Dendritic cell treated with granulocyte-macrophage colony-stimulating factor and Interleukin-4, amounts not matched to agents 40 ng/mL and 50 ng/mL, for 4 days (primary cell): ENCODE measurements at regions not wholly inside any gene's neighbourhood (a gene's known extent, or its start where the extent isn't known, plus 50 kb on each side); places are given as distances from the start of the nearest gene placed in this dataset.

ENCODE experiments used
- H3K27ac Mint-ChIP-seq: one replicate; pipeline ENCODE4 v1.8.0; 2022; ENCODE audit warnings: mild to moderate bottlenecking, mixed read lengths
- H3K27me3 Mint-ChIP-seq: one replicate; pipeline ENCODE4 v1.8.0; 2022; ENCODE audit warnings: mild to moderate bottlenecking, mixed read lengths
- H3K36me3 Mint-ChIP-seq: one replicate; pipeline ENCODE4 v1.8.0; 2022; ENCODE audit warnings: low read depth, mixed read lengths
- H3K4me1 Mint-ChIP-seq: one replicate; pipeline ENCODE4 v1.8.0; 2022; ENCODE audit warnings: low read depth, mixed read lengths
- H3K4me3 Mint-ChIP-seq: one replicate; pipeline ENCODE4 v1.8.0; 2022; ENCODE audit warnings: mild to moderate bottlenecking, moderate library complexity, mixed read lengths
- H3K9me3 Mint-ChIP-seq: one replicate; pipeline ENCODE4 v1.8.0; 2022; ENCODE audit warnings: mixed read lengths
- intact Hi-C: fragments of 100-400 bp; cut with micrococcal nuclease; formaldehyde crosslinking; loops from one replicate; pipeline ENCODE4 v1.15.0; 2022

- H3K4me3 Mint-ChIP-seq: no peak overlapping the region
- intact Hi-C loops: no loop called here
- H3K27ac Mint-ChIP-seq: no peak overlapping the region
- peaks cover 48% of the 10 kb centered on the region for H3K27me3 Mint-ChIP-seq
- no peaks in the 10 kb centered on the region for H3K36me3 Mint-ChIP-seq
- H3K4me1 Mint-ChIP-seq: no peaks in the 10 kb centered on the region
- H3K9me3 Mint-ChIP-seq: no peaks in the 10 kb centered on the region
Measured at GRCh38 chr4:3660928-3661515, 105.2 kb upstream of the ADRA2C start.

DNA sequence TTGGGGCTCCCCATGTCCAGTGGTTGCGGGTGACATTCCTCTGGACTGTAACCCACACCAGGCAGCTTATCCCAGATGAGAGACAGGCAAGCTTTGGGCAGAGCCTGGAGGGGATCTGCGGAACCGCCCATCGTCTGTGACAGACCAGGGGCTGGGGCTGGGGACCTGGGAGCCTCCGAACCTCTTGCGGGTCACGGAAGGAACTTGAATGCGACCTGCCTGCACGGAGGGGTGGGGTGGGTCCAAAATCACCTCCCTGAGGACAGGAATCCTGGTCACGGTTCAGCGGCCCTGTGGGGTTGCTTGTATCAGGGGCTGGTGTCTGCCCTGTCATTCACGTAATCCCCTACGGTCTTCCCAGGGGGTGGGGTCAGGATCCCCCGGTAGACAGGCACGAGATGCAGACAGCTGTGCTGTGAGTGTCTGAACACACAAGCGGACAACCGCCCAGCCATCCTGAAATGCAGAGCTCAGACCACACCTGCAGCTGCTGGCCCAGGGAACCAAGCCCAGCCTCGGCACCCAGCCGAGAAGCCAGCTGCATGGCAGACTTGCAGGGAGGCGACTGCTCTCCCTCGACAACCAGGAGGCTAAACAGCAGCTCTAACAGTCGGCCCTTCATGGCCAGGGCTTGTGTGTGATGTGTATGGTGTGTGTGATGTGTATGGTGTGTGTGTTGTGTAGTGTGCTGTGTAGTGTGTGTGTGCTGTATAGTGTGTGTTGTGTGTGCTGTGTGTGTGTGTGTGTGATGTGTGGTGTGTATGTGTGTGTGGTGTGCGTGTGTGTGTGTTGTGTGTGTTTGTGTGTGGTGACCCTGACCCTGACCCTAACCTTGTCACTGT is 105.9 kb upstream of the ADRA2C start:
- Mint-ChIP-seq H3K27me3 (peaks cover 48% of the 10 kb centered on the region), H3K4me1 (no peaks in the 10 kb centered on the region), H3K4me3 (no peak overlapping the region), H3K27ac (no peak overlapping the region), H3K9me3 (no peaks in the 10 kb centered on the region), H3K36me3 (no peaks in the 10 kb centered on the region)
- intact Hi-C loops: no loop called here

GRCh38 chr4:3659131-3659530 is 107.1 kb upstream of the ADRA2C start:
- no peaks in the 10 kb centered on the region for H3K9me3 Mint-ChIP-seq
- intact Hi-C loops: no loop called here
- H3K27ac Mint-ChIP-seq: no peak overlapping the region
- H3K36me3 Mint-ChIP-seq: no peaks in the 10 kb centered on the region
- H3K4me3 Mint-ChIP-seq: no peak overlapping the region
- peaks cover 51% of the 10 kb centered on the region for H3K27me3 Mint-ChIP-seq
- no peaks in the 10 kb centered on the region for H3K4me1 Mint-ChIP-seq

GRCh38 chr4:3658530-3658913 is 107.7 kb upstream of the ADRA2C start:
- intact Hi-C loops: no loop called here
- H3K4me1 Mint-ChIP-seq: no peaks in the 10 kb centered on the region
- no peak overlapping the region for H3K27ac Mint-ChIP-seq
- H3K36me3 Mint-ChIP-seq: no peaks in the 10 kb centered on the region
- no peaks in the 10 kb centered on the region for H3K9me3 Mint-ChIP-seq
- peaks cover 53% of the 10 kb centered on the region for H3K27me3 Mint-ChIP-seq
- H3K4me3 Mint-ChIP-seq: no peak overlapping the region

GRCh38 chr4:3657902-3658529 is 108.2 kb upstream of the ADRA2C start:
- intact Hi-C loops: no loop called here
- no peak overlapping the region for H3K4me3 Mint-ChIP-seq
- H3K27ac Mint-ChIP-seq: no peak overlapping the region
- no peaks in the 10 kb centered on the region for H3K36me3 Mint-ChIP-seq
- no peaks in the 10 kb centered on the region for H3K4me1 Mint-ChIP-seq
- peaks cover 53% of the 10 kb centered on the region for H3K27me3 Mint-ChIP-seq
- H3K9me3 Mint-ChIP-seq: no peaks in the 10 kb centered on the region

GRCh38 chr4:3656416-3657356 is 109.5 kb upstream of the ADRA2C start:
- Mint-ChIP-seq H3K4me3 (no peak overlapping the region), H3K9me3 (no peaks in the 10 kb centered on the region), H3K27ac (no peak overlapping the region), H3K27me3 (peaks cover 52% of the 10 kb centered on the region), H3K4me1 (no peaks in the 10 kb centered on the region), H3K36me3 (no peaks in the 10 kb centered on the region)
- intact Hi-C loops: no loop called here

GRCh38 chr4:3655963-3656362 is 110.2 kb upstream of the ADRA2C start:
- peaks cover 50% of the 10 kb centered on the region for H3K27me3 Mint-ChIP-seq
- no peak overlapping the region for H3K4me3 Mint-ChIP-seq
- H3K36me3 Mint-ChIP-seq: no peaks in the 10 kb centered on the region
- H3K27ac Mint-ChIP-seq: no peak overlapping the region
- H3K4me1 Mint-ChIP-seq: no peaks in the 10 kb centered on the region
- H3K9me3 Mint-ChIP-seq: no peaks in the 10 kb centered on the region
- intact Hi-C loops: no loop called here

- no peak overlapping the region for H3K4me3 Mint-ChIP-seq
- no peak overlapping the region for H3K27ac Mint-ChIP-seq
- no peaks in the 10 kb centered on the region for H3K4me1 Mint-ChIP-seq
- H3K36me3 Mint-ChIP-seq: no peaks in the 10 kb centered on the region
- H3K27me3 Mint-ChIP-seq: peaks cover 46% of the 10 kb centered on the region
- intact Hi-C loops: no loop called here
- H3K9me3 Mint-ChIP-seq: no peaks in the 10 kb centered on the region
Measured at GRCh38 chr4:3655485-3655884, 110.7 kb upstream of the ADRA2C start.

DNA sequence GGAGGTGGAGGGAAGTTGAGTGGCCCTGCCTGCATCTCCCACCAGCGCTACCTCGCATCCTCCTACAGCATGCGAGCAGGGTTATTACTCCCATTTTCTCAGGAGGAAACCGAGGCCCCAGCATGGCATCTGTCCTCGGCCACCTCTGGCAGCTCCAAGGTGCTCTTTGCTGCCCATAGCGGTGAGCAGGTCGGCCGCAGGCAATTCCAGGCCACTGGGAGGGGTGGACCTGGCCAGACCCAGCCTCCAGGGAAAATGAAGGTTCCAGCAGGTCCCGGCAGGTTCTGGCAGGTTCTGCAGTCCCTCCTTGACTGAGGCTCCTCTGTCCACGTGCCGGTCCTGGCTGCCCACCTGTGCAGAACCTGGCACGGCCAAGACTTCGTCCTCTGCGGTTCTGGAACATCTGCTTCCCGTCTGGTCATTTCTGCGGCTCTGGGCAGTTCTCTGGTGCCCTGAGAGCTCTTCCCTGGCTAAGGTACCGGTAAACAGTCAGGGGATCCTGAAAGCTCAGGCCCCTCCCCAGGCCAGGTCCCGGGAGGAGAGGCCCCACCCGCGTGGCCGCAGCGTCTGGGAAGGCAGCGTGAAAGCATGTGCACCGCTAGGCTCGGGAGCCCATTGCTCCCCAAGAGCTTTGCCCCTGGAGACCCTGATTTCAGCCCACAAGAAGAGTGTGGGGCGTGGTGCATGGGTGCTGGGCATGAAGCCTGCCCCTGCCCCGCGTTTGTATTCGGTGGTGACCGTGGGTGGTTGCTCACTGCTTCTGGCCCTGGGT is 112.0 kb upstream of the ADRA2C start:
- intact Hi-C loops: no loop called here
- Mint-ChIP-seq H3K27ac (no peak overlapping the region), H3K4me3 (no peak overlapping the region), H3K9me3 (no peaks in the 10 kb centered on the region), H3K27me3 (peaks cover 42% of the 10 kb centered on the region), H3K4me1 (no peaks in the 10 kb centered on the region), H3K36me3 (no peaks in the 10 kb centered on the region)

- no peaks in the 10 kb centered on the region for H3K4me1 Mint-ChIP-seq
- H3K9me3 Mint-ChIP-seq: no peaks in the 10 kb centered on the region
- intact Hi-C loops: no loop called here
- peaks cover 36% of the 10 kb centered on the region for H3K27me3 Mint-ChIP-seq
- no peaks in the 10 kb centered on the region for H3K36me3 Mint-ChIP-seq
- H3K27ac Mint-ChIP-seq: no peak overlapping the region
- H3K4me3 Mint-ChIP-seq: no peak overlapping the region
Measured at GRCh38 chr4:3652586-3652985, 113.6 kb upstream of the ADRA2C start.

DNA sequence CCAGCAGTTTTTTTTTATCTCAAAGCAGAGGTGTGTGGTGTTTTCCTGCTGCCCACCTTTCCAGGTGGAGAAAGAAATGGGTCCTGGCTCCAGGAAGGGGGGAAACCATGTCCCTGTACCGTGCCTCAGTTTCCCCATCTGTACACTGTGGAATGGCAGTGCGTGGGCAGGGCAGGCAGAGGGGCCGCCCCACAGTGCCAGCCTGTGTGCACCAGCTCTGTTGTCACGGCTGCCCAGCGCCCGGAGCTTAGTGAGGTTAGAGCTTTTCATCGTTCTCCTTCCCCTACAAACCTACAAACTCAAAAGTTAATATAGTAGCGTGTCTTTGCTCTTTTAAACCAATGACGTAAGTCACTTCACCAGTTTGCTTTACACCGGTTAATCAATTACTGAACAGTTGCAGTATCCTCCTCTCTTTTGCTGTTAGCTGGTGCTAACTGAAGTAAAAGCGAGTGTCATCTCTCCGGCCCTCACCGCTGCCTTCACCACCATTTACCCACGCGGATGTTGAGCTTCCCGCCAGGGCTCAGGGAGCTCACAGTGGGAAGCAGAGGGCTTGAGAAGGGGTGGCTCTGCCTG is 114.8 kb upstream of the ADRA2C start:
- Mint-ChIP-seq H3K36me3 (no peaks in the 10 kb centered on the region), H3K27me3 (peaks cover 33% of the 10 kb centered on the region), H3K9me3 (no peaks in the 10 kb centered on the region), H3K27ac (no peak overlapping the region), H3K4me1 (no peaks in the 10 kb centered on the region), H3K4me3 (no peak overlapping the region)
- intact Hi-C loops: no loop called here

GRCh38 chr4:3649491-3649890 is 116.7 kb upstream of the ADRA2C start:
- no peaks in the 10 kb centered on the region for H3K9me3 Mint-ChIP-seq
- H3K27me3 Mint-ChIP-seq: peaks cover 37% of the 10 kb centered on the region
- H3K4me1 Mint-ChIP-seq: peaks cover 13% of the 10 kb centered on the region
- no peak overlapping the region for H3K27ac Mint-ChIP-seq
- no peak overlapping the region for H3K4me3 Mint-ChIP-seq
- intact Hi-C loops: no loop called here
- no peaks in the 10 kb centered on the region for H3K36me3 Mint-ChIP-seq

GRCh38 chr4:3648731-3649130 is 116.5 kb upstream of the LRPAP1 start:
- H3K27ac Mint-ChIP-seq: no peak overlapping the region
- peaks cover 14% of the 10 kb centered on the region for H3K4me1 Mint-ChIP-seq
- H3K36me3 Mint-ChIP-seq: no peaks in the 10 kb centered on the region
- no peaks in the 10 kb centered on the region for H3K9me3 Mint-ChIP-seq
- peaks cover 37% of the 10 kb centered on the region for H3K27me3 Mint-ChIP-seq
- intact Hi-C loops: no loop called here
- no peak overlapping the region for H3K4me3 Mint-ChIP-seq
